ENCODE measurements at regions not wholly inside any gene's neighbourhood (a gene's known extent, or its start where the extent isn't known, plus 50 kb on each side); places are given as distances from the start of the nearest gene placed in this dataset.

DNA sequence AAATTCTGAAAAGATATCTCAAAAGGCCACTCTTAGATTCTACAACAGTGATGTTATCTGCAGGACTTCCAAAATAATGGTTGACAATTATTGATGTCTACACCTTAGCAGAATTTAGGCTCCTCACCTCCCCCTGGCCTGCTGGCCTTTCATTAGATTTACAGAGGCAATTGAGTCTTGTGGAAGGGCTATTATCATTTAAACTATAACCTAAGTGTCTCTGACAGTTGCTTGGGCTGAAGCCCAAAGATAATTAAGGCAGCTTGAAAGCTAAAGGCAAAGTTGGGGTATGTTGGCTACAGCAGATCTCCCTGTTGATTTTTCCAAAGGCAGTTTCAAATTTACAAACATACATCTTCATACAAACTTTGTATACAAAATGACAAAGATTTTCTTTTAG is 912.3 kb downstream of the TAF11L14 start:
- no peak for TF ChIP-seq POLR2A (IDR thresholded peaks at IDR 0.05)
- TF ChIP-seq, protein P1, sequence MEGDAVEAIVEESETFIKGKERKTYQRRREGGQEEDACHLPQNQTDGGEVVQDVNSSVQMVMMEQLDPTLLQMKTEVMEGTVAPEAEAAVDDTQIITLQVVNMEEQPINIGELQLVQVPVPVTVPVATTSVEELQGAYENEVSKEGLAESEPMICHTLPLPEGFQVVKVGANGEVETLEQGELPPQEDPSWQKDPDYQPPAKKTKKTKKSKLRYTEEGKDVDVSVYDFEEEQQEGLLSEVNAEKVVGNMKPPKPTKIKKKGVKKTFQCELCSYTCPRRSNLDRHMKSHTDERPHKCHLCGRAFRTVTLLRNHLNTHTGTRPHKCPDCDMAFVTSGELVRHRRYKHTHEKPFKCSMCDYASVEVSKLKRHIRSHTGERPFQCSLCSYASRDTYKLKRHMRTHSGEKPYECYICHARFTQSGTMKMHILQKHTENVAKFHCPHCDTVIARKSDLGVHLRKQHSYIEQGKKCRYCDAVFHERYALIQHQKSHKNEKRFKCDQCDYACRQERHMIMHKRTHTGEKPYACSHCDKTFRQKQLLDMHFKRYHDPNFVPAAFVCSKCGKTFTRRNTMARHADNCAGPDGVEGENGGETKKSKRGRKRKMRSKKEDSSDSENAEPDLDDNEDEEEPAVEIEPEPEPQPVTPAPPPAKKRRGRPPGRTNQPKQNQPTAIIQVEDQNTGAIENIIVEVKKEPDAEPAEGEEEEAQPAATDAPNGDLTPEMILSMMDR (IDR thresholded peaks at IDR 0.05) = no peak

All from adrenal gland (tissue), 5 donors.